Right ventricle myocardium inferior (tissue), 1 donor: ENCODE measurements at regions not wholly inside any gene's neighbourhood (a gene's known extent, or its start where the extent isn't known, plus 50 kb on each side); places are given as distances from the start of the nearest gene placed in this dataset.
"Not testable (repeated sequence)": the region's sequence is repeated elsewhere in the genome, so short reads cannot be mapped to it uniquely, and the experiment has no call there.

Experiments
- ATAC-seq: fragments of 200-7000 bp; cut with Tn5 transposase; one replicate; pipeline ENCODE4 v1.9.1; 2020; ENCODE audit warnings: mild to moderate bottlenecking, moderate library complexity
- DNase-seq: peaks from one replicate; pipeline ENCODE4 v3.0.0; 2021; ENCODE audit errors: missing footprints
- intact Hi-C: fragments of 100-400 bp; cut with DNase I; formaldehyde crosslinking; loops from one replicate; pipeline ENCODE4 v1.11.0; 2022
- donor health status: DM: no; HTN: yes; CAD: no; lungs with severe emphysema.

- intact Hi-C loops, result no loop called here
Measured at GRCh38 chr2:7348761-7349160, 431.5 kb downstream of the RNF144A start.

DNA sequence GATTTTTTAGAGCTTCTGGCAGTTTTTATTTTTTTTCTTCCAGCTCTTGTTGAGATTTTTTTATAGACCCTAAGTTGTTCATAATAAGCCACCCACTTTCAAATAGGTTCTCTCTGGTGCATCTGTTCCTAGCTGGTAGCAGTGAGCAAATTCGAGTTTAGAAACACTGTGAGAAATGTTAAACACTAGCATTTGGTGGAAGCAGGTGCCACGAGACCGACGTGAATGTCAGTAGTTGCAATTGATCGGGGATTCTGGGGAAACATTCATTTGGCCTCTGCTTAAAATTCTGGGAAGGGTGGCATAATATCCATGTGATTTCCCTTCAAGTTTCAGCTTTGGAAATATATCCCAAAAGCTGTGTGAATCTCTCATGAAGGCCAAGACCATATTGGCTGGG is 435.0 kb downstream of the RNF144A start:
- no peak for ATAC-seq
- intact Hi-C loops, result no loop called here

More at GRCh38 chr2:7348761-7349160, 431.5 kb downstream of the RNF144A start:
- ATAC-seq, result no peak
- no peak for DNase-seq

DNA sequence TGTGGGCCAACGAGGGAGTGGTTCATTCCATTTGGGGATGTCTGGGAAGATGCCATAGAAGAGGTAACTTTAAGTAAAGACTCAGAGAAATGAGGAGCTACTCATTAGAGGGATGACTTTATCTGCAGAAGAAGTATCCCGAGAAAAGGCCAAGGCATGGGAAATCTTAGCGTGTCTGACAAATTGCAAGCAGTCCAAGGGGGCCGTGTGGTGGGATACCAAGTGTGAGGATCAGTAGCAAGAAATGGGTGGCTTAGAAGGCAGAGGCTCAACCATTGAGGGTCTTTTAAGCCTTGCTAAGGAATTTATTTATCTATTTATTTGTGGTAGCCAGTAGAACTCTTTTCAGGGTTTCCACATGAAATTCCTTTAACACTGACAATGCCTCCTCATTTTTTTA is 436.4 kb downstream of the RNF144A start:
- ATAC-seq, result no peak
- intact Hi-C loops, result no loop called here

More for the DNA sequence above, 435.0 kb downstream of the RNF144A start:
- DNase-seq, result no peak

GRCh38 chr2:7355781-7356180 is 438.6 kb downstream of the RNF144A start:
- ATAC-seq, result no peak
- intact Hi-C loops, result no loop called here
- DNase-seq, result no peak

More for the DNA sequence above, 436.4 kb downstream of the RNF144A start:
- DNase-seq, result no peak

DNA sequence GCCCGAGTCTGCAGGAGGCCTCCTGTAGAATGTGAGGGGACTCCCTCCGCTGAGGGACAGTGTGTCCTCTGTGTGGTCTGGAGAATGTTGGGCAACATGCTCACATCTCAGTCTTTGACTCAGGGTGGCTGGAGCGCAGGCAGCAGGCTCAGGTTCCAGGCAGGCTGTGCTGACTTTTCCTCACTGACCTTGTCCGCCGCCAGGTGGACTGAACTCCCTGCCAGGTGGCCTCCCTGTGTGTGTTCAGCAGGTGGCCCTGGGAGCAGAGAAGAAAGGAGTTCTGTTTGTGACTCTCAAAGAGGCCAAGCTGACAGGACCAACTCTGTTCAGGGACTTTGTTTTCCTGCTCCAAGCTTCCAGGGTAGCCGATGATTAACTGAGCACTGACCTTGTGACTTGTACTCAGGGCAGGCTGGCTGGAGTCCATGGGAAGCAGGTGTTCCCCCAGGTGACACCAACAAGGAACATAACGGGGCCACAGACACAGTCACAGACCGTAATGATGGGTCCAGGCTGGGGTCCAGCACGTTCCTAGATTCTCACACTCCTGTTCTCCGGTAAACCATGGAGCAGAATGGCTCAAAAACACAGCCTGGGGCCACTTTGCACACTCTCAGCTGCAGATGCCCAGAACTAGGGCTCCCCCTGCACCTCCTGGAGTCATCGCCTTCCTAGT is 439.8 kb downstream of the RNF144A start:
- intact Hi-C loops, result no loop called here
- ATAC-seq, result no peak

DNA sequence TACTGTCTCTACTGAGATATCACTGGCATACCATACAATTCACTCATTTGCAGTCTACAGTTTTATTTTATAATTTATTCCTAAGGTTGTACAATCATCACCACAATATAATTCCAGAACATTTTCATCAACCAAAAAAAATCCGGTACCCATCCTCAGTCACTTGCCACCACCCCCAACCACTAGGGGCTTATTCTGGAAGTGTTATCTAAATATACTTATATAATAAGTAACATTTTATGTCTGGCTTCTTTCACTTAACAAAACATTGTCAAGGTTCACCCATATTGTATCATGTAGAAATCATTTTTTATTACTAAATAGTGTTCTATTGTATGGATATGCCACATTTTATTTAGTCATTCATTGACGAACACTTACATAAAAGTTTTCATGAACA is 440.8 kb downstream of the RNF144A start:
- intact Hi-C loops, result no loop called here
- DNase-seq (no peak), ATAC-seq (no peak)

More for the DNA sequence above, 439.8 kb downstream of the RNF144A start:
- DNase-seq, result no peak

DNA sequence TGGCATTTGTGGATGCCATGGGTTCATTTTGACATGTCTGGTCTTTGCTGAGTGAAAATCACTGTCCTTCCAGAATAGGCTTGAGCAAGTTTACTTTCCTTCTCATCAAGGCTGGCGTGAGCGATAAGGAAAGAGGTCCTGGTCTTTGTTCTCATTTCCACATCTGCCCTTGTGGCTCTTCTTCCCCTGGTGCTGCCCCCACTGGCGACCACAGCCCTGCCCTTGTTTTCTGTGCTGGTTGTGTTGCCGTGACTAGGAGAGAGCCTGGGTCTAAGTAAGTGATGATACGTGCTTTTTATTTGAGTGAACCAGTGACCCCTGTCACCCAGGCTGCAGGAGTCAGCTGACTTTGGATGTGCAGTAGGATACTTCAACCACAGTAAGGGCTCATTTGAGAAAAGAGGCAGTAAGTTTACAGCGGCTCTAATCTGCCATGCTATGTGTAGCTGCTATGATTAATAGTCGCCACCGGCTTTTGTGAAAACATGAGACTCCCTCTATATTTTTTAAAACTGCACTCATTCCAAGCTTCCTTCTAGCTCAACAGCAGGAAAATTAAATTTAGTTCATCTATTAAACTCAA is 441.7 kb downstream of the RNF144A start:
- no peak for DNase-seq
- intact Hi-C loops, result no loop called here
- no peak for ATAC-seq

DNA sequence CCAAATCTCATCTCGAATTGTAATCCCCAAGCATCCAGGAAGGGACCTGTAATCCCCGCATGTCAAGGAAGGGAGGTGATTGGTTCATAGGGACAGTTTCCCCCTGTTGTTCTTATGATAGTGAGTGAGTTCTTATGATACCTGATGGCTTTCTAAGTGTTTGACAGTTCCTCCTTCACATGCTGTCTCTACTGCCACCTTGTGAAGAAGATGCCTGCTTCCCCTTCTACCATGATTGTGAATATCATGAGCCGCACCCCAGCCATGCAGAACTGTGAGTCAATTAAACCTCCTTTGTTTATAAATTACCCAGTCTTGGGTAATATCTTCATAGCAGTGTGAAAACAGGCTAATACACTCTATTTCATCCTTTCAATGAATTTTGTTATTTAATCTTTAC is 446.7 kb downstream of the RNF144A start:
- no peak for DNase-seq
- intact Hi-C loops, result no loop called here
- no peak for ATAC-seq

DNA sequence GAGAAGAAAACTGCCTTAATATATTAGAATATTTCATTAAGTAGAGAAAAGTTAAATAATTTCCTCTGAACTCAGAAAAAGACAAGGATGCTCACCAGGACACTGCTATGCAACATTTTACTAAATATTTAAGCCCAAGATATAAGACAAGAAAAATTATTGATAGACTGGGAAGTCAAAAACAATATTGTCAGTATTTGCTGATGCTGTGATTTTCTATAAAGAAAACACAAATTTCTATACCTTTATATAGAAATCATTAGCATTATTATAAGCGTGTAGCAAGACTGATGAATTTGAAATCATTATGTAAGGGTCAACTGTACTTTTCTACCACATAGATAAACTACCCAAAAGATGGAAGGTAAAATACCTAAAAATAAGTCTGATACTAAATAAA is 451.0 kb downstream of the RNF144A start:
- intact Hi-C loops, result no loop called here
- ATAC-seq (no peak), DNase-seq (no peak)

DNA sequence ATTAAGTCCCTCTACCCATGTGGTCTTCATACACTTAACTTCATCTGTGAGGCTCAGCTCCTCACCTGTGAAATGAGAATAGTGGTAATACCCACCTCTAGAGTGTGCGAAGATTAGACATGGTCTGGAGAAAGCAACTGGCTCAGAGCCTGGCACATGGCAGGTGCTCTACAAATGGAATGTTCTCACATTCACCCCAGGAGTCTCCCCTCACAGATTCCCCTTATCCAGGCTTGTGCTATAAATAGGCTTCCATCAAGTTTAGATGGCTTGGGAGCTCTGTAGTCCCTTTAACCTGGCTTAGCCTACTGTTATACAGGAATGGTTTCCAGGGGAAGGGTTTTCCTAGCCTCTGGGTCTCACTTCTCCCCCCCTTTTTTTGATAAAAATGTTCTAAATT is 455.9 kb downstream of the RNF144A start:
- intact Hi-C loops, result no loop called here

DNA sequence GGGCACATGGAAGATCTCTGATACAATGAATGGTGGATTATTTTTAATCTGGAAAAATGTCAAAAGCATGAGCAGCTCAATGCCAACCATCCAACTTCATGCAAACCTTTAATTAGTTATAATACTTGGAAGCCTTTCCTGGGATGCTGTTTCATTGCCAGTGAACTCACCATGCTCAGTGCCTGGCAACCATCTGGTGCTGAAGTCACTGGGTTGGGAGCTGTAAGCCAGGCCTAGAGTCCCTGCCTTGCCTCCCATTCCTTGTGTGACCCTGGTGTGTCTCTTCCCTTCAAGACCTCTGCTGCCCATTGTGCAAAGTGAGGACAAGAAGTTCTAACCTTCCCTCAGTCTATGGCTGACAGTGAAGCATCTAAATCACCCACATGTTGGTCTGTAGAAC is 458.7 kb downstream of the RNF144A start:
- DNase-seq, result no peak
- intact Hi-C loops, result no loop called here
- no peak for ATAC-seq

More for the DNA sequence above, 455.9 kb downstream of the RNF144A start:
- DNase-seq, result no peak
- ATAC-seq, result peak; percentile 34

GRCh38 chr2:7377916-7378569 is 460.8 kb downstream of the RNF144A start:
- DNase-seq (no peak), ATAC-seq (peak; percentile 44)
- intact Hi-C loops, result no loop called here

GRCh38 chr2:7378591-7378990 is 461.4 kb downstream of the RNF144A start:
- intact Hi-C loops, result no loop called here
- ATAC-seq, result no peak
- DNase-seq, result no peak

DNA sequence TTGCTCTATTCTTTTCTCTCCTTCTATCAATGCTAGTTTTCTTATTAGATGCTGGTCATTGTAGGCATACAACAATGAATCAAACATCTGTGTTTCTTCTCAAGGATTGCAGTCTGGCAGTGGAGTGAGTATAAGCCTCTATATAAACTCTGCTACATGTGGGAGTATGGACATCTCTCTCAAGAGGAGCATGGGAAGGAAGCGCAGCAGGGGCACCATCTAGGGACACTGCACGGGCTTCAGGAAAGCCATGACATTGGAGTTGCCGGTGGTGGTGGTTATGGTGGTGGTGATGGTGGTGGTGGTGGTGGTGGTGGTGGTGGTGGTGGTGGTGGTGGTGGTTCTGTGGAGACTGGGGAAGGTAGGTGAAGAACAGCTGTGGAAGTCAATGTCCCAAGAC is 462.6 kb downstream of the RNF144A start:
- intact Hi-C loops, result no loop called here
- no peak for ATAC-seq
- no peak for DNase-seq

GRCh38 chr2:7384773-7385349 is 467.6 kb downstream of the RNF144A start:
- ATAC-seq (no peak), DNase-seq (no peak)
- intact Hi-C loops, result no loop called here

GRCh38 chr2:7390311-7390710 is 473.1 kb downstream of the RNF144A start:
- ATAC-seq, intact Hi-C loops, DNase-seq: not testable (repeated sequence)

DNA sequence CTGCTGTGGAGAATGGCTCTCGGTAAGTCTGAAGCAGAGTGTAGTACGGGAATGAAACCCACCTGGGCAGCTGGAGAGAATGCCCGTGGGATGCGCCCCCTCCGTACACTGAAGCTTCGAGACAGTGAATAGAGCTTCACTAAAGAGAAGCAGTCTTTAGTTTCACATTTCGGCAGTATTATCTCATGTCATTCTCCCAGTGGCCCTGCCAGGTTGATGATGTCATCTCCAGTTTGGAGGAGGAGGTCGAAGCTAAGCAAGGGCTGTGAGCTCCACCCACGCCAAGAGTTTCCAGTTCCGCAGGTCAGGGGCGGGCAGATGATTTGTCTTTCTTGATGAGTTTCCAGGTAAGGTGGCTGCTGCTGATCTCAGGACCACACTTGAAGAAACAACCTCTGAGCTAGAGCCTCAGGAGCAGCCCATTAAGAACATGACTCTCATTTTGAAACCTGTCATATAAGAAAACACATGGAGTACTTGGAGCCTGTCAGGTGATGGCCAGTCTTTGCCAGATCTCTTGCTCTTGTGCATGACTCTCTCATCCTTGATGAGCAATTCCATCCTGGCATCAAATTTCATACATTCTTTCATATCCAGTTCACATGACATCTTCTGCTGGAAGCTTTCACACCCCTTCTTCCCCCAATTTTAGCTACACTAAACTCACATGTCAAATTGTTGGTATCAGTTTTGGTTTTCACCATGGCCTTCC is 475.0 kb downstream of the RNF144A start:
- DNase-seq (peak; percentile 32), ATAC-seq (peak; percentile 42)
- intact Hi-C loops, result no loop called here

DNA sequence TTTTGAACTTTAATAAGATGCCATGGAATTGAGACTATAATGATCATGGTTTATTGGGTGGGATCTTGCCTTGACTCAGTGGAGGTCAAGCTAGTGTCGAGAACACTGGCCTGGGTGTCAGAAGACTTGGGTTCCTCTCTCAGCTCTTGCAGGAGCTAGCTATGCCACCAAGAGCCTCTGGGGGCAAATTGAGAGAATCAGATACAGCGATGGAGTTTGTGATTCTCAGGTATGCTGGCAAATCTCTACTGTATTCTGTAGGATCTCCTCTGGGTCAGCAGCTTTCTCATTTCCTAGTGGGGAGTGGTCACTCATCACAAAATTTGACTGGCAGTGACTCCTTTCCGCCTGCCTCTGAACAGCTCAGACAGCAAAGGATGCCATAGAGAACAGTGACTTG is 477.0 kb downstream of the RNF144A start:
- intact Hi-C loops, result no loop called here
- DNase-seq (no peak), ATAC-seq (no peak)

DNA sequence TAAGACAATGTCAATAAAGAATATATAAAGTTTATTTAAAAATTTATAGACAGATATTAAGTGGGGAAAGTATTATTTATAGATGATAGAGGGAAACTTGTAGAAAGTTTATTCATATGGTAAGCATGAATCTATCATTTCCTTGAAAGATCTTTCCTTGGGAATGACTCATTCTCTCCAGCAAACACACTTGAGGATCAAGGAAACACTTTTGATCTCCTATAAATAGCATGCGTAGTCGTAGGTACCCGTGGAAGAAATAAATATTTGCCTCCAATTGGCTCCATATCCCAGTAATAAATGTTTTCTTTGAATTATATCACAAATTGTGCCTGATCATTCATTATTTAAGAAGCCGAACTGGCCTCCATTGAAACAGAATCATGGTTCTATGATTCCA is 483.4 kb downstream of the RNF144A start:
- intact Hi-C loops, result no loop called here
- DNase-seq (no peak), ATAC-seq (no peak)
